Stomach (tissue), 8 donors: ENCODE measurements at regions not wholly inside any gene's neighbourhood (a gene's known extent, or its start where the extent isn't known, plus 50 kb on each side); places are given as distances from the start of the nearest gene placed in this dataset.
A peak's percentile ranks its signal among the peaks of the same experiment; 100 is the strongest.

Experiments used
- DNase-seq, 2 donors: peaks; one replicate each; pipeline versions ENCODE4 v3.0.0 to v3.0.0-alpha.2; 2013 to 2019
- H3K27ac ChIP-seq, 5 donors: fragments of 200-600 bp in 4 of 5; sonication (generic) in 4 of 5; one replicate each; pipeline ENCODE4 v1.5.1; 2013 to 2019; ENCODE audit warnings: mild to moderate bottlenecking in 1 of 5, moderate library complexity in 1 of 5
- H3K27me3 ChIP-seq, 3 donors: fragments of 200-600 bp; sonication (generic); one replicate each; pipeline ENCODE4 v1.5.1; 2017 to 2019; ENCODE audit warnings: mixed run types in 1 of 3
- H3K36me3 ChIP-seq, 4 donors: fragments of 200-600 bp; sonication (generic); 1 replicate in 3 of 4; 2 replicates in 1 of 4; pipeline ENCODE4 v1.5.1; 2016 to 2019
- H3K4me1 ChIP-seq, 4 donors: fragments of 200-600 bp; sonication (generic); one replicate each; pipeline ENCODE4 v1.5.1; 2016 to 2019
- H3K4me3 ChIP-seq, 4 donors: fragments of 200-600 bp; sonication (generic) in 3 of 4; one replicate each; pipeline ENCODE4 v1.5.1; 2016 to 2019; ENCODE audit warnings: mild to moderate bottlenecking in 1 of 4
- H3K9me3 ChIP-seq, 4 donors: fragments of 200-600 bp; sonication (generic); one replicate each; pipeline ENCODE4 v1.5.1; 2016 to 2019
- EP300 ChIP-seq: sonication (generic); formaldehyde crosslinking; IDR thresholded peaks from one replicate; pipeline ENCODE4 v1.6.1; 2017; ENCODE audit warnings: antibody characterized with exemption
- POLR2A ChIP-seq, 4 donors: fragments of 450-650 bp; IDR thresholded peaks; one replicate each; pipeline ENCODE4 v1.6.1; 2016; ENCODE audit warnings: antibody characterized with exemption in 4 of 4, control low read depth in 2 of 4, mild to moderate bottlenecking in 1 of 4, moderate library complexity in 1 of 4
- POLR2AphosphoS5 ChIP-seq, 3 donors: sonication (generic); formaldehyde crosslinking; IDR thresholded peaks; one replicate each; pipeline ENCODE4 v1.6.1; 2016; ENCODE audit warnings: antibody characterized with exemption in 3 of 3
- WGBS, 5 donors: extraction: QIAGEN DNeasy Blood & Tissue Kit in 3 of 5; methylation state at CpG; one replicate each; pipeline versions ENCODE4 v1.1.5 to v1.1.7; 2013 to 2018; 5-methylcytosine and 5-hydroxymethylcytosine counted together
- intact Hi-C: fragments of 100-400 bp; cut with DNase I; formaldehyde crosslinking; loops from one replicate; pipeline ENCODE4 v1.15.1; 2023; ENCODE audit warnings: low total_unique reads
- TF ChIP-seq, protein P1 (sequence below), 7 experiments: fragments of 450-650 bp in 4 of 7; fragments of 200-600 bp in 3 of 7; sonication (generic) in 3 of 7; IDR thresholded peaks; one replicate each; pipeline ENCODE4 v1.5.1; 2016 to 2019; ENCODE audit warnings: antibody characterized with exemption in 7 of 7, control low read depth in 2 of 7, mild to moderate bottlenecking in 1 of 7
- donor health status: healthy with polysubstance abuse.
- donor health status: Bipolar disorder and iron deficiency.
- donor health status: healthy.

GRCh38 chr12:88703790-88704189, 123.5 kb upstream of the KITLG start:
- H3K4me3 ChIP-seq = no peak overlapping the region
- H3K4me1 ChIP-seq = no peaks in the 10 kb centered on the region
- H3K27me3 ChIP-seq = no peaks in the 10 kb centered on the region
- peaks cover 0 to 13% (median 9%) of the 10 kb centered on the region in 4 donors for H3K9me3 ChIP-seq
- no peak for TF ChIP-seq EP300
- TF ChIP-seq POLR2A (IDR thresholded peaks at IDR 0.05) = no peak
- no peak for TF ChIP-seq POLR2AphosphoS5 (IDR thresholded peaks at IDR 0.05)
- TF ChIP-seq, protein P1, sequence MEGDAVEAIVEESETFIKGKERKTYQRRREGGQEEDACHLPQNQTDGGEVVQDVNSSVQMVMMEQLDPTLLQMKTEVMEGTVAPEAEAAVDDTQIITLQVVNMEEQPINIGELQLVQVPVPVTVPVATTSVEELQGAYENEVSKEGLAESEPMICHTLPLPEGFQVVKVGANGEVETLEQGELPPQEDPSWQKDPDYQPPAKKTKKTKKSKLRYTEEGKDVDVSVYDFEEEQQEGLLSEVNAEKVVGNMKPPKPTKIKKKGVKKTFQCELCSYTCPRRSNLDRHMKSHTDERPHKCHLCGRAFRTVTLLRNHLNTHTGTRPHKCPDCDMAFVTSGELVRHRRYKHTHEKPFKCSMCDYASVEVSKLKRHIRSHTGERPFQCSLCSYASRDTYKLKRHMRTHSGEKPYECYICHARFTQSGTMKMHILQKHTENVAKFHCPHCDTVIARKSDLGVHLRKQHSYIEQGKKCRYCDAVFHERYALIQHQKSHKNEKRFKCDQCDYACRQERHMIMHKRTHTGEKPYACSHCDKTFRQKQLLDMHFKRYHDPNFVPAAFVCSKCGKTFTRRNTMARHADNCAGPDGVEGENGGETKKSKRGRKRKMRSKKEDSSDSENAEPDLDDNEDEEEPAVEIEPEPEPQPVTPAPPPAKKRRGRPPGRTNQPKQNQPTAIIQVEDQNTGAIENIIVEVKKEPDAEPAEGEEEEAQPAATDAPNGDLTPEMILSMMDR (IDR thresholded peaks at IDR 0.05) = no peak
- no peaks in the 10 kb centered on the region for H3K36me3 ChIP-seq
- 91 to 99% (median 98%) methylated on average over 3 of the region's 3 CpGs for WGBS, 5 donors
- intact Hi-C loops = no loop called here
- no peak overlapping the region for H3K27ac ChIP-seq
- DNase-seq = no peak

- intact Hi-C loops = no loop called here
- TF ChIP-seq EP300 = no peak
- TF ChIP-seq, protein P1 (IDR thresholded peaks at IDR 0.05) = no peak
These were observed 118.2 kb upstream of the KITLG start for GRCh38 chr12:88698471-88698870.

GRCh38 chr12:88693837-88694445, 113.7 kb upstream of the KITLG start:
- peak in 1 of 2 donors; percentile 2 for DNase-seq
- no peaks in the 10 kb centered on the region for H3K4me1 ChIP-seq
- no peaks in the 10 kb centered on the region for H3K36me3 ChIP-seq
- TF ChIP-seq POLR2AphosphoS5 (IDR thresholded peaks at IDR 0.05) = no peak
- TF ChIP-seq, protein P1 (IDR thresholded peaks at IDR 0.05) = no peak
- no peak for TF ChIP-seq EP300
- no peak for TF ChIP-seq POLR2A (IDR thresholded peaks at IDR 0.05)
- H3K4me3 ChIP-seq = no peak overlapping the region
- H3K27me3 ChIP-seq = no peaks in the 10 kb centered on the region
- intact Hi-C loops = no loop called here
- H3K9me3 ChIP-seq = peaks cover 0 to 14% (median 7%) of the 10 kb centered on the region in 4 donors
- no peak overlapping the region for H3K27ac ChIP-seq
- WGBS, 5 donors = 51 to 71% (median 68%) methylated on average over 1 of the region's 1 CpG

More at GRCh38 chr12:88698471-88698870, 118.2 kb upstream of the KITLG start:
- no peak overlapping the region for H3K4me3 ChIP-seq
- peaks cover 0 to 14% (median 7%) of the 10 kb centered on the region in 4 donors for H3K9me3 ChIP-seq
- WGBS, 5 donors = 87 to 95% (median 90%) methylated on average over 3 of the region's 3 CpGs
- DNase-seq = no peak
- H3K4me1 ChIP-seq = no peaks in the 10 kb centered on the region
- H3K27ac ChIP-seq = no peak overlapping the region
- H3K27me3 ChIP-seq = no peaks in the 10 kb centered on the region
- no peaks in the 10 kb centered on the region for H3K36me3 ChIP-seq

DNA sequence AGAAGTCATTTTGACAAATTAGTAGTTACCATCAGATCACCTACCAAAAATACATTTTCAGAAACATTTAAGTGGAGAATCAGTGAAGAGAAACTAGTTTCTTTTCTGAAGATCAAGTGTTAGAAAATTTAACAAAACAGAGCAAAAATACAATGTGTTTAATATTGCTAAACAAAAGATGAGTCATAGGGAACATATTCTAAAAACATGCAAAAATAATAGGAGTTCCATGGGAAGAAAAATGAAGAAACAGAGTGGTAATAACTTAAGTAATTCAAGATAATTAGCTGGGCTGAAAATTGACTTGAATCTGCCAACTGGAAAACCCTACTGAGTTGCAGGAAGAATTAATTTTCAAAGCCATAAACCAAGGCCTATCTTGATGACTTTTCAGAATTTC, 111.5 kb upstream of the KITLG start:
- Histone ChIP-seq H3K9me3 (peaks cover 0 to 14% (median 7%) of the 10 kb centered on the region in 4 donors), H3K27ac (no peak overlapping the region), H3K4me3 (no peak overlapping the region), H3K27me3 (no peaks in the 10 kb centered on the region), H3K4me1 (no peaks in the 10 kb centered on the region), H3K36me3 (no peaks in the 10 kb centered on the region)
- TF ChIP-seq EP300 (no peak), POLR2AphosphoS5 (IDR thresholded peaks at IDR 0.05) (no peak), POLR2A (IDR thresholded peaks at IDR 0.05) (no peak)
- TF ChIP-seq, protein P1 (IDR thresholded peaks at IDR 0.05) = no peak
- no peak for DNase-seq
- intact Hi-C loops = no loop called here
